T47D (cell line): ENCODE measurements at regions not wholly inside any gene's neighbourhood (a gene's known extent, or its start where the extent isn't known, plus 50 kb on each side); places are given as distances from the start of the nearest gene placed in this dataset.

ENCODE experiments used
- DNase-seq, 2 experiments: peaks; one replicate each; pipeline versions ENCODE4 v3.0.0 to v3.0.0-alpha.2; 2011 to 2012; ENCODE audit warnings: low read depth in 1 of 2, low spot score in 1 of 2
- JUND ChIP-seq: IDR thresholded peaks from 2 replicates; pipeline ENCODE4 v1.6.1; 2012; ENCODE audit warnings: low read depth
- in situ Hi-C: cut with HindIII; loops from 2 replicates; pipeline ENCODE4 v1.10.0; 2016; ENCODE audit warnings: low sequenced_read_pairs, low pct_unique_long_range_greater_than_20kb

- DNase-seq = no peak
- in situ Hi-C loops = no loop called here
- no peak for TF ChIP-seq JUND
Measured at GRCh38 chr11:128299132-128299726, 288.1 kb downstream of the ETS1 start.

GRCh38 chr11:128298271-128298670 lies 289.1 kb downstream of the ETS1 start:
- DNase-seq = no peak
- in situ Hi-C loops = no loop called here
- no peak for TF ChIP-seq JUND

- DNase-seq = no peak
- no peak for TF ChIP-seq JUND
- in situ Hi-C loops = no loop called here
Measured at GRCh38 chr11:128297805-128298204, 289.6 kb downstream of the ETS1 start.

GRCh38 chr11:128297091-128297651 lies 290.2 kb downstream of the ETS1 start:
- TF ChIP-seq JUND = no peak
- no peak for DNase-seq
- in situ Hi-C loops = no loop called here

GRCh38 chr11:128294671-128295050 lies 292.7 kb downstream of the ETS1 start:
- DNase-seq = no peak
- in situ Hi-C loops = no loop called here

GRCh38 chr11:128294001-128294670 lies 293.2 kb downstream of the ETS1 start:
- TF ChIP-seq JUND = no peak
- in situ Hi-C loops = no loop called here
- DNase-seq = no peak

More at GRCh38 chr11:128294671-128295050, 292.7 kb downstream of the ETS1 start:
- TF ChIP-seq JUND = no peak

- no peak for TF ChIP-seq JUND
- no peak for DNase-seq
- in situ Hi-C loops = no loop called here
Measured at GRCh38 chr11:128291835-128292234, 295.5 kb downstream of the ETS1 start.

GRCh38 chr11:128291007-128291406 lies 296.4 kb downstream of the ETS1 start:
- no peak for TF ChIP-seq JUND
- DNase-seq = no peak
- in situ Hi-C loops = no loop called here

GRCh38 chr11:128290106-128290840 lies 297.1 kb downstream of the ETS1 start:
- in situ Hi-C loops = no loop called here
- peak; percentile 81 to 84 for DNase-seq
- no peak for TF ChIP-seq JUND

GRCh38 chr11:128289048-128289447 lies 298.3 kb downstream of the ETS1 start:
- in situ Hi-C loops = no loop called here
- no peak for TF ChIP-seq JUND
- DNase-seq = no peak

- no peak for TF ChIP-seq JUND
- in situ Hi-C loops = no loop called here
- peak in 1 of 2 experiments; percentile 51 for DNase-seq
Measured at GRCh38 chr11:128288368-128288767, 299.0 kb downstream of the ETS1 start.

- no peak for TF ChIP-seq JUND
- in situ Hi-C loops = no loop called here
- DNase-seq = no peak
Measured at GRCh38 chr11:128285321-128285720, 302.0 kb downstream of the ETS1 start.

- in situ Hi-C loops = no loop called here
- no peak for TF ChIP-seq JUND
- no peak for DNase-seq
Measured at GRCh38 chr11:128284634-128285033, 302.7 kb downstream of the ETS1 start.
